Left ventricle myocardium superior (tissue), 1 donor: ENCODE measurements at regions not wholly inside any gene's neighbourhood (a gene's known extent, or its start where the extent isn't known, plus 50 kb on each side); places are given as distances from the start of the nearest gene placed in this dataset.

ENCODE experiments used
- ATAC-seq: fragments of 200-7000 bp; cut with Tn5 transposase; one replicate; pipeline ENCODE4 v1.9.1; 2020; ENCODE audit warnings: mild to moderate bottlenecking, moderate library complexity
- DNase-seq: peaks from one replicate; pipeline ENCODE4 v3.0.0-alpha.2; 2020
- intact Hi-C: fragments of 100-400 bp; cut with micrococcal nuclease; formaldehyde crosslinking; loops from one replicate; pipeline ENCODE4 v1.11.0; 2022
- donor health status: DM: no; HTN: yes; CAD: no; lungs with severe emphysema.

GRCh38 chr5:79873187-79873586, 117.9 kb downstream of the MTX3 start:
- ATAC-seq (peak; percentile 60), DNase-seq (no peak)
- intact Hi-C loops: no loop called here

- intact Hi-C loops: no loop called here
- DNase-seq: no peak
- ATAC-seq: peak; percentile 80
These were observed 118.8 kb downstream of the MTX3 start for GRCh38 chr5:79872291-79872690.

DNA sequence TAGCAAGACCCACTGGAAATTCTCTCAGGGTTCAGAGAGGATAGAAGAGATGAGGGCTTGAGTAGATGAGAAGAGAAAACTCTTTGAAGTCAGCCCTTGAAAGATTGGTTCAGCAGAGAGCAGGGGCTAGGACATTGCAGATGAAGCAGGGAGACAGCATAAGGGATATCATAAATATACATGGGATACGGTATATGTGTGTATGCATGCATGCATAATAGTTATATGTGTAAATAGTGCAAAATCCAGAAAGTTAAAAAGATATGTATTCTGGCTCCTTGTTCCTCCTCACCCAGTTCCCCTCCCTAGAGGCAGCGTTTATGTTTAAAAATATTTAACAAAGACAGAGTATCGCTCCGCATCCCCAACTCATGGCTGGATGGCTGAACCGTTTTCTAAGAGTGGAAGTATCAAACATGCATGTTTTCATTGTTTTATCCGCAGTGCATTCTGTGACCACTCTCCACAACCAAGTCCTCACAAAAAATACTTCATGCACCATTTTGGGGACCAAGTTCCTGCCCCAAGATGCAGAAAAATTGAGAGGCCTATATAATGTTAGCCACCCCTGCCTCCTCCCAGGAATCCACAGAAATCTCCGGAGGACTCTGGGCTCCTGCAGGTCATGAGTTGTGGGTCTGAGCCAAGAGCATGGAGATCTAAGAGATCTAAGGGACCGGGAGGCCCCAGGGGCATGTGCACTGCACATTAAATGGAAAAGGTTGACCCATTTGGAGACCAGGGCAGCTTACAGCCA, 119.5 kb downstream of the MTX3 start:
- intact Hi-C loops: no loop called here
- ATAC-seq (peak; percentile 41), DNase-seq (no peak)

GRCh38 chr5:79868163-79868670, 122.8 kb downstream of the MTX3 start:
- DNase-seq: no peak
- ATAC-seq: no peak
- intact Hi-C loops: no loop called here

DNA sequence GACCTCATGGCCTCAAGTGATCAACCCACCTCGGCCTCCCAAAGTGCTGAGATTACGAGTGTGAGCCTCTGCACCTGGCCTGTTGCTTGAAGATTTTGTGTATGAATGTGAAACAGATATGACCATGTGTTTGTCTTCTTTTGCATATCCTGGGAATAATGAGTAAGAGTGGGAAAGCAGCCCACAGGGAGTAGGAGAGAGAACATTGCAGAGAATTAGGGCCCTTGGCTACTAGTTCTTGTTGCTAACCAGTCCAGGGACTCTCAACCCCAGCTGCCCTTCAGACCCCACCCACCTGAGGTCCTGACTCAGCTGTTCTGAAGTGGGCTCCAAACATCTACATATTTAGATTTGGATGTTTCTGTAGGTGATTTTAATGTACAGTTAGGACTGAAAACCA, 125.5 kb downstream of the MTX3 start:
- ATAC-seq: no peak
- intact Hi-C loops: no loop called here

GRCh38 chr5:79864364-79864763, 126.7 kb downstream of the MTX3 start:
- intact Hi-C loops: no loop called here
- DNase-seq: no peak

More for the DNA sequence above, 125.5 kb downstream of the MTX3 start:
- DNase-seq: no peak

DNA sequence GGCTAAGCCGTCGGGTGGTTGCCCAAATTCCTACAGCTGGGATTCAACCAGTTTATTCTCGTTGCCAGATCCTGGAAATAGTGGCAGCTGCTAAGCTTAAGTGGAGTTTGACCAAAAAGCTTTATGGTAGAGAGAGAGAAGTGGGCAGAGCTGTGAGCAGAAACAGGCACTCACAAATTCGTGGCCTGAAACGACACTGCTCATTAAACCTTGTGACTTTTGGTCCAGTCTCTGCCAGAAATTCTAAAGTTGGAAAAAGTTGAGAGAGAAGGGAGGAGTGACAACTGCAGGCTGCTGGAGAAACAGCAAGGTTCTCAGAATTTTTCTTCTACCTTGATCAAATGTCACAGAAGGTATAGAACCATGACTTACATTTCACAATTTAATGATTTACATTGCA, 131.5 kb downstream of the MTX3 start:
- DNase-seq (no peak), ATAC-seq (peak; percentile 79)
- intact Hi-C loops: no loop called here

More at GRCh38 chr5:79864364-79864763, 126.7 kb downstream of the MTX3 start:
- ATAC-seq: no peak

DNA sequence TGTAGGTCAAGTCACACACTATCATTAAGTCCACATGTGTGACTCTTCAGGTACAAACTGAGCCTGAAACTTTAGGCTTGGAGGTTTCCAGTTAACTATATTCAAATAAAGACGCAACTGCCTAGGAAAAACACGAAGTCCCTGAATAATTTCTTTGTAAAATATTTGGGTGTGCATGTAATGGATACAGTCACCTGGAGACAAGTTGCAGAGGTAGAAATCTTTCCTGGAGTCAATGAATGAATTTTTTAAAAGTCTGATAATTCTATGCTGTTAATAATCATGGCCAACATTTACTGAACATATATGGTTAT, 132.7 kb downstream of the MTX3 start:
- ATAC-seq: no peak
- no peak for DNase-seq
- intact Hi-C loops: no loop called here

DNA sequence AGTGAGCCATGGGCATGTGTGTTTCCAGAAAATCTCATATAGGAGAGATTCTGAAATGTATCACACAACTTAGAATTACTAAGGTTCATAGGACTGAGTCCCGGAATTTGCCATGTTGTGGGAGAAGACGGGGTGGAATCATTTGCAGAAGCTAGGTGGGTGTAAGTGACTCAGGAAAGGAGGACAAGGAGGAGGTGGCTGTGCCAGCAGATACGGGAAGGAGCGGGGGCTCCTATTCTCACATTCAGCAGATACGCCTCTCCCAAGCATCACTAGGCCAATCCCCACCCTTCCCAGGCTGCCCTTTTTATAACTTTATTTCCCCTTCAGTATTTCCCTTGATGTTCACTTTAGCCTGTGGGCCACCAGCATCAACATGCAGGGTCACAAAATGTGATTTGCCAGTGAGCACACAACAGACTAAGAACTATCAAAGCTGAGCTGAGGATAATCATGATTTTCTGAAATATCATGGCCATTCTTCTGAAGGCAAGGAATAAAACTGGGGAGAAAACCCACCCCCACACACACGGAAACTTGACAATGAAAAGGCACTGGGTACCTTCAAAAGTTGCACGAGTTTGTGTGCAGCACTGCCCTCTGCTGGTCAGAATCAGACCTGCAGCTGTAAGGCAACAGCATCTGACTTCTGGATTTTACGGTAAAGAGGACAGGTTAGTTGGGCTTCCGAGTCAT, 133.2 kb downstream of the MTX3 start:
- ATAC-seq: peak; percentile 66
- intact Hi-C loops: no loop called here

DNA sequence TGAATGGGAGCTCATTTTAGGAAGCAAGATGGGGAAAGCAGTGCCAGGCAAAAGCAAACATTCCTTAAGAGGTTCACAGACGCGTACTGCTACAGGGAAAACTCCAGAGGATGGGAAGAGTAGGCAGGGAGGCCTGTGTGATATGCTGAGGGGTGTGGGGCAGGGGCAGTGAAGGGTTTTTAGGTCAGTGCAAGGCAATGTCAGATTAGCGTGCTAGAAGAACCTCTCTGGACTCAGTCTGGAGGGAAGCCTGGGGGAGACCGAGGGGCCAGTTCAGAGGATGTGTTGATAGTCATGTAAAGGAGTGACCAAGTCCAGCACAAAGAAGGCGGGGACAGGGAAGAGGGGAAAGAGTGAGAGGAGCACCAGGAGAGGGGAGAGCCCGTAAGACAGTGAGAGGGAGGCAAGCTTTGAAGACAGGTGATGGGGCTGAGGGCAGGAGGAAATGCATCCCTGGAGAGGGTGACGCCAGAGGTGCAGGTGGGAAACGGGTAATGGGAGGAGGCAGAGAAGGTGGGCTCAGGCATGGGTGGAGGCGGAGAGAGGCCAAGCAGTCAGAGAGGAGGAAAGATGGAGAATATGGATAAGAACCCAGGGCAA, 134.5 kb downstream of the MTX3 start:
- DNase-seq: no peak
- no peak for ATAC-seq
- intact Hi-C loops: no loop called here

More for the DNA sequence above, 133.2 kb downstream of the MTX3 start:
- DNase-seq: peak; percentile 86

DNA sequence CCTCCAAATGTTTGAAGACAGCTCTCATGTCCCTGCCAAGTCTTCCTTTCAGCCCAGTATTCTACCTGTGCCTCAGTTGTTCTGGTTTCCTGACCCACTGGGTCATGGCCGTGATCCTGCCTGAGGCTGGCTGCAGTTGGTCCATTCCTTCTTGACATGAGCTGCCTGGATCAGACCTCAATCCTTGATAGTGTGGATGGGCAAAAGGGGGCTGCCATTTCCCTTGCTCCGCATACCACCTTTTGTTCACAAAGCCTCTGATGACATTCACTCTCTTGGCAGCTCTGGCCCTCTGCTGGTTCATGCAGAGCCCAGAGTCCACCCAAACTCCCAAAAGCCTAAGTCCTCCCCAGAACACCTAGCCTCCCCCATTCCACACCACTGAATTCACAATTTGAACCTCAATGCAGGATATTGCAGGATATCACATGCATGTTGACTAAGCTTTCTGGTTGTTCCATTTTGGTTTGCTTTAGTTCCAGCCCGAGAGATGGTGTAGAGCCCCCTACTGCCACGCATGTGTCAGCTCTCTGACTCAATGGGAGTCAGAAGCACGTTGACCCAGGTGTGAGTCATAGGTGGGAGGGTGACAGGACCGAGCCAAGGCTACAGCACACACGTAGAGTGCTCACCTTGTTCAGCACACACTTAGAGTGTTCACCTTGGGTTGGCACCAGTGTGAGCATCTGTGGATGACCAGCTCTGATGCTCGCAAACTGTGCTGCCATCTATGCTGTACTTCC, 137.2 kb downstream of the MTX3 start:
- intact Hi-C loops: no loop called here
- ATAC-seq: no peak
- DNase-seq: no peak

DNA sequence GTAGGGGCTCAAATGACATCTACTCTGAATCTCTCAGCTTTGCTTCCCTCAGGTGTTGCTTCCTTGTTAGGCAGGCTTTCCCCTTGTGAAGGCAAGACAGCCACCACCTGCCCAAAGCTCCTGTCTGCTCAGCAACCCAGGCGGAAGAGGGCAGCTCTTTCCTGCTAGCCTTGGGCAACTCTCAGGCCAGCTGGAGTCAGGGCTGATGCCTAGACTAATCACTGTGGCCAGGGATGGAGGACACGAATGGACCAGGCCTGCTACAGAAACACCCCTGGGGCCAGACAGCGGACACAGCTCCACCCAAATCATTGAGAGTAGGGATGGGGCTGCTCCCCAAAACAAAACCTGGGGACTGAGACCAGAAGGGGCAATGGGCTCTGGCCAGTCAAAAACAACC, 138.0 kb downstream of the MTX3 start:
- ATAC-seq: no peak
- no peak for DNase-seq
- intact Hi-C loops: no loop called here

DNA sequence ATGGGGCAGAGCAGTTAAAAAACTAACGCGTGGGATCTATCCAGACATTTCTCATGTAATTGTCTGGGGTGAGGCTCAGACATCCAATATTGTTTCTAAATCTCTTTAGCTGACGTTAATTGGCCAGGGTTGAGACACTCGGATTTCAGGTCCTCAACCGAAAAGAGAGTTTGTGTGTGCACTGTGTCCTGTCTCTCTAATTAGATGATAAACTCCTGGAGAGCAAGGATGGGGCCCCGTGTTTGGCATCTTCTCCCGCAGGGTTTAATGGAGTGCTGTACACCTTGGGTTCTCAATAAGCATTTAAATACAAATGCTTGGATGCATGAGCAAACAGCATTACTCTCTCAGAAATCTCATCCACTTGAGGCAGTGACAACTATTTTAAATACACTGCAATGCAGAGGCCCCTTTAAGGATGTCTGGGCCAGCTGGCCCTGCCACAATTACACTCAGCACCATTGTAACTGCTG, 139.6 kb downstream of the MTX3 start:
- ATAC-seq: peak; percentile 67

DNA sequence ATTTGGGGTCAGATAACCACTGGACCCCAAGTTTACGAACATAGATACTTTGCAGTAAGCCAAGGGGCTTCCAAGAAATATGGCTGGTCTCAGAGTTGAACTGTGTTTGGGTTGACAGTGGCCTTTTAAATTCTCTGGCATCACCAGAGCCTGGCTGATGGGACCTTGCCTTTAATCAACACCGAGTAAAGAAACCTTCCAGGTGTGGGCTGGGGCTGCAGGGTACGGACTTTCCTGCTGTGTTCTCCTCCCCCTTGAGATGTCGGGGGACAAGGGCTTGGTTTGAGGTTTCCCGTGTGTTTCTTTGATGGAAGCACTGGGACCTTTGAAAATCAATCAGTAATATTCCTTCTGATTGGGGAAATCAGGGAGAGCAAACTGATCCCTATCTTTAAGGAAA, 140.1 kb downstream of the MTX3 start:
- intact Hi-C loops: no loop called here
- ATAC-seq (no peak), DNase-seq (no peak)

More for the DNA sequence above, 139.6 kb downstream of the MTX3 start:
- intact Hi-C loops: no loop called here
- DNase-seq: no peak

DNA sequence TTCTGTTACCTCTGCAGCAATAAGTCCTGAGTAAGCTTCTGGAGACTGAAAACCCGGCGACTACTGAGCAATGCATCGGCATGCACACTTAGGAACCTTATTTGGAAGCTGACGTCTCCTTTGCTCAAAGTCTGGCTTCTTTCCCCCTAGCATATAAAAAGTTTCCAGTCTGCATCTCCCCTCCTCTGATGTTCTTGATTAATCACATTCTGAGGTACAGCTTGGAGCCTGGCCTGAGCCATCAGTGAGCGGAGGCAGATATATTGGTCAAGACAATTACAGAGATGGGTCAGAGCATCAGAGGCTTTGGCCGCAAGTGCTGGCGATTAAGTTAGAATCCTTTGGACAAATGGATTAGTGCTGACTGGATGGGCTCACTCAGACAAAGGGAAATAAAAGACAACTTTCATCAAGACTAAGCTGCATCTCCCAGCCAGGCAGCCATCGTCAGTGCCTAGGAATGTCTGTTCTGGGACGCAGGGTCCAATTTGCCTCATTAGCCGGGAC, 140.7 kb downstream of the MTX3 start:
- intact Hi-C loops: no loop called here
- DNase-seq (no peak), ATAC-seq (peak; percentile 57)

DNA sequence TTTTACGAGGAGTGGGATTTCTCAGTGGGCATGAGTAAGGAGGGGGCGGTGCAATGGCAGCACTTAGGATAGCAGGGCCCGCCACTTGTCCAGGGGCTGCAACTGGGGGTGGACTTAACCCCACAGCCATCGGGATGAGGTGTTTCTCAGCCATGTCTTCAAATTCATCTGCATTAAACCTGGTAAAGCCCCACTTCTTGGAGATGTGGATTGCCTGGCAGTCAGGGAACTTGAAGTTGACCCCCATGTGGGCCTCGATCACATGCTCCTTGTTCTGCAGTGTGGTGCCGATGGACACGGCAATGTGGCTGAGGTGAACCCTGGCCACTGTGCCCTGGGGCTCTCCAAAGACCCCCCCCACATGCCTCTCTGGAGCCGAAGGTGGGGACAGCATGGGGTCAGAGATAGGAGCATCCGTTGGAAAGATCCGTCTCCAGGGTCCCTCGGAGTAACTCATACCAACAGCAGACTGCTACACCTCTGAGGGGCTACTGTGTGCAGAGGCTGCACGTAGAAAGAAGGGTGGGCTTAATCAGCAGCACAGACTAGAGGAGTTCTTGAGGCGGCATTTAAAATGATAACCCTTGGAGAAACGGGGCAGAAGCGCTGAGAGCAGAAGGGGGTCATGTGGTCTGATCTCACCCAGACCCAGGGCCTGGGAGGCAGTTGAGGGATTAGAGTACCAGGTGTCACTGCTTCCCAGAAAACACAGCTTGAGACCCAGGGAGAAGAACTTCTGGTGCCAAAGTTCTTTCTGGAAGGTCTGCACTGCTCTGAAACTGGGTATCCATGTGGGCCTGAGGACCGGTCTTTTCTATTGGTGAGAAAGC, 141.4 kb downstream of the MTX3 start:
- ATAC-seq: no peak
- DNase-seq: no peak
- intact Hi-C loops: no loop called here
